Right lobe of liver (tissue), 6 donors: ENCODE measurements at regions not wholly inside any gene's neighbourhood (a gene's known extent, or its start where the extent isn't known, plus 50 kb on each side); places are given as distances from the start of the nearest gene placed in this dataset.

Experiments used
- ATAC-seq, 4 donors: fragments of 200-7000 bp; cut with Tn5 transposase; one replicate each; pipeline ENCODE4 v1.9.1; 2020; ENCODE audit warnings: mild to moderate bottlenecking in 4 of 4, moderate library complexity in 4 of 4
- DNase-seq, 3 donors: peaks; one replicate each; pipeline ENCODE4 v3.0.0-alpha.2; 2020
- H3K27ac ChIP-seq, 3 donors: fragments of 200-600 bp; one replicate each; pipeline ENCODE4 v1.8.0; 2022
- H3K27me3 ChIP-seq, 2 donors: fragments of 200-600 bp; one replicate each; pipeline ENCODE4 v1.8.0; 2022
- H3K36me3 ChIP-seq, 4 donors: fragments of 200-600 bp; sonication (generic) in 1 of 4; one replicate each; pipeline versions ENCODE4 v1.5.1 to v1.8.0; 2017 to 2022; ENCODE audit warnings: control low read depth in 1 of 4
- H3K4me1 ChIP-seq, 4 donors: fragments of 200-600 bp; sonication (generic) in 1 of 4; one replicate each; pipeline versions ENCODE4 v1.5.1 to v1.8.0; 2017 to 2022; ENCODE audit warnings: control low read depth in 1 of 4
- H3K4me3 ChIP-seq, 3 donors: fragments of 200-600 bp; one replicate each; pipeline ENCODE4 v1.8.0; 2022
- H3K9me3 ChIP-seq, 4 donors: fragments of 200-600 bp; sonication (generic) in 1 of 4; one replicate each; pipeline versions ENCODE4 v1.5.1 to v1.8.0; 2017 to 2022; ENCODE audit warnings: control low read depth in 1 of 4
- POLR2A ChIP-seq: fragments of 450-650 bp; IDR thresholded peaks from one replicate; pipeline ENCODE4 v1.6.1; 2017; ENCODE audit warnings: antibody characterized with exemption, mild to moderate bottlenecking
- WGBS: methylation state at CpG from one replicate; pipeline ENCODE4 v1.1.6; 2018; ENCODE audit warnings: low coverage, low lambda C conversion rate; ENCODE audit not compliant: insufficient coverage; ENCODE audit errors: missing lambda C conversion rate; 5-methylcytosine and 5-hydroxymethylcytosine counted together
- intact Hi-C, 2 donors: fragments of 100-400 bp; cut with DNase I; formaldehyde crosslinking; loops; one replicate each; pipeline versions ENCODE4 v1.11.2 to v1.14.1; 2022
- TF ChIP-seq, protein P1 (sequence below), 4 donors: fragments of 200-600 bp in 3 of 4; fragments of 450-650 bp in 1 of 4; IDR thresholded peaks; one replicate each; pipeline versions ENCODE4 v1.5.1 to v1.8.0; 2016 to 2022; ENCODE audit warnings: antibody characterized with exemption in 4 of 4, mild to moderate bottlenecking in 2 of 4
- donor health status: DM: no; HTN: yes; CAD: no.
- donor health status: DM: no; HTN: no; CAD: no.
- donor health status: DM: no; HTN: no; CAD: no.
- donor health status: DM: no; HTN: yes; CAD: no.
- donor health status: DM: no; HTN: yes; CAD: no.

DNA sequence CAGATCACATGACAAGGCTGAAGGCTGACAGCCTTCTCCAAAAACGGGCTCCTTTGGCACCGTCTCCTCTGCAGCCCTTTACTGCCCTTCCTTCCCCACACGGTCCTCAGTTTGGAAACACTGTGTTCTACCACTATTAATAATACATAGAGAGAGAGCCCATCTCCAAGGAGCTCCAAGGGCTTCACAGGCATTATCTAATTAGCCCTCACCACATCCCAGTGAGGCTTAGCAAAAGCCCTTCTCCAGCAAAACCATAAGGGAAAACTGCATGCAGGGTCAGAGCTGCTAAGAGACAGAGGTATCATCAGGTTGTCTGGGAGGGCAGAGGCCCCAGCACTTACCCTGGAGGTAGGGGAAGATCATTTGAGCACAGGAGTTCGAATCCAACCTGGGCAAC, 169.3 kb upstream of the JARID2 start:
- ATAC-seq, result no peak

DNA sequence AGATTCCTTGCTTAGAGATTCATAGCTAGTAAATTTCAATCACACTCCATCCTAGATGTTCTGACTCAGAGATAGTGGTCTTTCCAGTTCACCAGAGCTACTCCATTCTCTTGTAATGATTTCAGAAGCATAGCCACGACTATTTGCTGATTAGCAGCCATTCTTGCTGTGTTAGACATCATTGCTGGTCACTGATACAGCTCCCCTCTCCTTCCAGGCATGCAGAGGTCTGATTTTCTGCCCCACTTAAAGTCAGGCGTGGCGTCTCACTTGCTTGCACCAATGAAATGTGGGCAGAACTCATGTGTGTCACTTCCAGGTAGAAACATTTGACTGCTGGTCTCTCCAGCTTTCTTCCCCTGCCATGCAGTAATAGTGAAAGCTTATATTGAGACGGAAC, 168.9 kb upstream of the JARID2 start:
- Histone ChIP-seq H3K27me3 (no peaks in the 10 kb centered on the region), H3K4me3 (no peak overlapping the region), H3K4me1 (no peaks in the 10 kb centered on the region), H3K27ac (no peak overlapping the region), H3K36me3 (no peaks in the 10 kb centered on the region), H3K9me3 (no peaks in the 10 kb centered on the region)
- TF ChIP-seq, protein P1, sequence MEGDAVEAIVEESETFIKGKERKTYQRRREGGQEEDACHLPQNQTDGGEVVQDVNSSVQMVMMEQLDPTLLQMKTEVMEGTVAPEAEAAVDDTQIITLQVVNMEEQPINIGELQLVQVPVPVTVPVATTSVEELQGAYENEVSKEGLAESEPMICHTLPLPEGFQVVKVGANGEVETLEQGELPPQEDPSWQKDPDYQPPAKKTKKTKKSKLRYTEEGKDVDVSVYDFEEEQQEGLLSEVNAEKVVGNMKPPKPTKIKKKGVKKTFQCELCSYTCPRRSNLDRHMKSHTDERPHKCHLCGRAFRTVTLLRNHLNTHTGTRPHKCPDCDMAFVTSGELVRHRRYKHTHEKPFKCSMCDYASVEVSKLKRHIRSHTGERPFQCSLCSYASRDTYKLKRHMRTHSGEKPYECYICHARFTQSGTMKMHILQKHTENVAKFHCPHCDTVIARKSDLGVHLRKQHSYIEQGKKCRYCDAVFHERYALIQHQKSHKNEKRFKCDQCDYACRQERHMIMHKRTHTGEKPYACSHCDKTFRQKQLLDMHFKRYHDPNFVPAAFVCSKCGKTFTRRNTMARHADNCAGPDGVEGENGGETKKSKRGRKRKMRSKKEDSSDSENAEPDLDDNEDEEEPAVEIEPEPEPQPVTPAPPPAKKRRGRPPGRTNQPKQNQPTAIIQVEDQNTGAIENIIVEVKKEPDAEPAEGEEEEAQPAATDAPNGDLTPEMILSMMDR (IDR thresholded peaks at IDR 0.05), result no peak
- no peak for TF ChIP-seq POLR2A
- no peak for DNase-seq
- no peak for ATAC-seq
- intact Hi-C loops, result no loop called here
- WGBS, result 56% methylated on average over 4 of the region's 4 CpGs

More for the DNA sequence above, 169.3 kb upstream of the JARID2 start:
- Histone ChIP-seq H3K9me3 (no peaks in the 10 kb centered on the region), H3K27ac (no peak overlapping the region), H3K4me1 (no peaks in the 10 kb centered on the region), H3K27me3 (no peaks in the 10 kb centered on the region), H3K36me3 (no peaks in the 10 kb centered on the region), H3K4me3 (no peak overlapping the region)
- no peak for TF ChIP-seq POLR2A
- intact Hi-C loops, result no loop called here
- DNase-seq, result no peak
- 58% methylated on average over 4 of the region's 4 CpGs for WGBS

DNA sequence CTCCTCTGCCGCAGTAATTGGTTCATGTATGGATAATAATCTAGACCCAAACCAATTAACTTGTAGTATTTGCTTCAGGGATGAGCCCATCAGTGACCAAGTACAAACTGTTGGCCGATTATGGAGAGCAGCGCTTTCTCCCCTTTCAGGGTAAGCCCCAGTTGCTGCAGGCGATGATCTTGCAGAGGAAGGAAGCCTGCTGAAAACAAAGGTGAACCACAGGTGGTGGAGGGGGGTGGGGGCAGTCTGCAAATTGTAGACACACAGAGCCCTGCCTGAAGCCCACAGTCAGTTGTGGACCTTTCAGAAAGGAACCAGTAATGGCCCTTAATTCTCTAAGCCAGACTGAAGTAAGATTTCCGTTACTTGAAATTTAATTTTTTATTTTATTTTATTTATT, 167.9 kb upstream of the JARID2 start:
- no peak for TF ChIP-seq POLR2A
- TF ChIP-seq, protein P1 (IDR thresholded peaks at IDR 0.05), result no peak
- intact Hi-C loops, result no loop called here

DNA sequence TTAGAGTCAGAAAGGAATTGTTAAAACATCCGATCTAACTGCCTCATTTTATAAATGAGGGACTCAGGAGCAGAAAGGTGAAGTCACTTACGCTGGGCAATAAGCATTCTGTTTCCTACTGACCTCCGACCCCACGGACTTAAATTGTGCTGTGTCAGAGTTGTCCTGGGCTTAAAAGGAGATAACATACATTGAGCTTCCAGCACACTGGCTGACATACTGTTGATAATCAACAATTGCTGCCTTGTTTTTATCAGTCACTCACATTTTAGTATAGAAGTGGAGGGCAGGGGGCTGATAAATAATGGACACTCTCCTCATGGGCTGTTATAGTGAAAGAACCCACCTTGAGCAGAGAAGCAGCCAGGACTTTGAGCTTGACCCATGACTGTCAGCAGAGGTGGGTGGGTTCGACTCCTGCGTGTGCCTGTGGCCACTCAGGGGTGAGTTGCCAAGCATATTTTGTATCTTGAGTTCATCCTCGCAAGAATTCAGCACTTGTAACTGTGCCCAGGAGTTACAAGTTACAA, 166.5 kb upstream of the JARID2 start:
- no peaks in the 10 kb centered on the region for H3K36me3 ChIP-seq
- no peaks in the 10 kb centered on the region for H3K27me3 ChIP-seq
- intact Hi-C loops, result no loop called here
- WGBS, result 44% methylated on average over 5 of the region's 7 CpGs
- no peaks in the 10 kb centered on the region for H3K4me1 ChIP-seq
- no peak for TF ChIP-seq POLR2A
- TF ChIP-seq, protein P1 (IDR thresholded peaks at IDR 0.05), result no peak
- DNase-seq (no peak), ATAC-seq (no peak)
- H3K27ac ChIP-seq, result no peak overlapping the region
- H3K4me3 ChIP-seq, result no peak overlapping the region
- no peaks in the 10 kb centered on the region for H3K9me3 ChIP-seq

More for the DNA sequence above, 167.9 kb upstream of the JARID2 start:
- no peak for ATAC-seq
- Histone ChIP-seq H3K4me1 (no peaks in the 10 kb centered on the region), H3K4me3 (no peak overlapping the region), H3K9me3 (no peaks in the 10 kb centered on the region), H3K36me3 (no peaks in the 10 kb centered on the region), H3K27me3 (no peaks in the 10 kb centered on the region), H3K27ac (no peak overlapping the region)
- DNase-seq, result no peak
- WGBS, result 72% methylated on average over 5 of the region's 5 CpGs

DNA sequence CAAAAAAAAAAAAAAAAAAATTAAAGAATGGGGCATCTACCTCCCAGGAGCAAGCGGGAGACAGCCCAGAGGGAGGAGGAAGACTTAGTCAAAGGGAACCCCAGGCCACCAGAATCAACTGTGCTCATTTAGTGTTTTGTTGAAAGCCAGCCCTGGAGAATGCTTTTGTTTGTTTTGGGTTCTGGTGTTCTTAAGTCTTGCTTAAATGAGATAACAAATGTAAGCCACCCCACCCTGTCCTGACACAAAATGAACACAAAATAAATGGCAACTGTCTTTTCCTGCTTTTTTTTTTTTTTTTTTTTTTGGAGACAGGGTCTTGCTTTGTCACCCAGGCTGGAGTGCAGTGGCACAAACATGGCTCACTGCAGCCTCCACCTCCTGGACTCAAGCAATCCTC, 165.0 kb upstream of the JARID2 start:
- Histone ChIP-seq H3K36me3 (no peaks in the 10 kb centered on the region), H3K4me3 (no peak overlapping the region), H3K27ac (no peak overlapping the region), H3K4me1 (no peaks in the 10 kb centered on the region), H3K27me3 (no peaks in the 10 kb centered on the region), H3K9me3 (no peaks in the 10 kb centered on the region)
- intact Hi-C loops, result no loop called here
- no peak for DNase-seq
- 100% methylated on average over 1 of the region's 1 CpG for WGBS
- TF ChIP-seq, protein P1 (IDR thresholded peaks at IDR 0.05), result no peak
- TF ChIP-seq POLR2A, result no peak
- ATAC-seq, result no peak
